CD4-positive, alpha-beta T cell treated with Interferon gamma for 1 hour (primary cell): ENCODE measurements at regions not wholly inside any gene's neighbourhood (a gene's known extent, or its start where the extent isn't known, plus 50 kb on each side); places are given as distances from the start of the nearest gene placed in this dataset.
"Not testable (repeated sequence)": the region's sequence is repeated elsewhere in the genome, so short reads cannot be mapped to it uniquely, and the experiment has no call there.

Experiments used
- DNase-seq: peaks from one replicate; pipeline ENCODE4 v3.0.0-alpha.2; 2020

DNA sequence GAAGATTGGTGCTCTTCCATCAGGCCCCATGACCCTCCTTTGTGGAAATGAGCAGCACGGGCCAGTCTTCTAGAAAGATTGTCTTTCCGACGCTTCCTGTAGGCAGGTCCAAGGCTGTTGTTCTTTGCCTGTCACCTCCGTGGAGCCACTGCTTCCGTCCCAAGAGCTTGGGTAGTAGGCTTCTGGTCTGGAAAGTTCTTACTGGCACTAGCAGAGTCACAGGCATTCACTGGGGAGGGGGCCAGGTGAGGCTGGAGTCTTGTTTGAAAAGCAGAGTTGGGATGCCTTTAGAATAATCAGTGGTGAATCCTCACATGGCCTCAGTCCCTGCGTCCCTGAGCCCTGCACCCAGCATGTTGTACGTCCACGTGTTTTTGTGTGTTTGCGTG, 76.2 kb upstream of the ADPGK start:
- no peak for DNase-seq

GRCh38 chr15:72859017-72859756, 75.6 kb upstream of the ADPGK start:
- DNase-seq: no peak

DNA sequence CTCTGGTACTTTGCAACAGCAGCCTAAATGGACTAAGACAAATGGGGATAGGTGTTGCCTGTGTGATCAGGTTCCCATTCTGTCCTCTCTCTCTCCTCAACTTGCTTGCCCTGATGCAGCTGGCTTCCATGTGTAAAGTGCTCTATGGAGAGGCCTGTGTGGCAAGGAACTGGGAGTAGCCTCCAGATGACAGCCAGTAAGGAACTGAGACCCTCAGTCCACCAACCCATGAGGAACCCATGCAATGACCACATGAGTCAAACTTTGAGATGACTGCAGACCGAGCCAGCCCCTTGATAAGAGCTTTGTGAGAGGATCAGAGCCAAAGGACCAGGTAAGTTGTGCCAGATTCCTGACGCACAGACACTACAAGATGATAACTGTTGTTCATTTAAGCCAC, 74.6 kb upstream of the ADPGK start:
- DNase-seq: no peak

- DNase-seq: no peak
Observed at GRCh38 chr15:72857331-72858063, 73.9 kb upstream of the ADPGK start.

GRCh38 chr15:72856549-72857040, 73.0 kb upstream of the ADPGK start:
- DNase-seq: no peak

GRCh38 chr15:72855791-72856190, 72.2 kb upstream of the ADPGK start:
- DNase-seq: no peak

- DNase-seq: no peak
Observed at GRCh38 chr15:72852273-72852672, 68.7 kb upstream of the ADPGK start.

DNA sequence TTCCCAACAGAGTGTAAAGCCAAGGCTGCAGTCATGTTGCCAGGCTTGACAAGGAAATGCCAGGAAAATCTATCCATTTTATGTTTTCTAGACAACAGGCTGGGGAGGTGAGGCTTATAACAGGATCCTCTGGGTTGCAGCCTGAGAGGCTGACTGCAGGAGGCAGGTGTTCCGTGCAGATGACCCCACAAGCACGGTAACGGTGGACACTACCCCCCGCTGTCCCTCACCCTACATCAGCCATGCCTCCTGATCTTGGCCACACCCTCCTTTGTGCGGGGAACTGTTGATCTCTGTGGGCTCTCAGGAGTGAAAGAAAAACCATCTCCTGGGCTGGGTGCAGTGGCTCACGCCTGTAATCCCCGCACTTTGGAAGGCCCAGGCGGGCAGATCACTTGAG, 68.0 kb upstream of the ADPGK start:
- no peak for DNase-seq

DNA sequence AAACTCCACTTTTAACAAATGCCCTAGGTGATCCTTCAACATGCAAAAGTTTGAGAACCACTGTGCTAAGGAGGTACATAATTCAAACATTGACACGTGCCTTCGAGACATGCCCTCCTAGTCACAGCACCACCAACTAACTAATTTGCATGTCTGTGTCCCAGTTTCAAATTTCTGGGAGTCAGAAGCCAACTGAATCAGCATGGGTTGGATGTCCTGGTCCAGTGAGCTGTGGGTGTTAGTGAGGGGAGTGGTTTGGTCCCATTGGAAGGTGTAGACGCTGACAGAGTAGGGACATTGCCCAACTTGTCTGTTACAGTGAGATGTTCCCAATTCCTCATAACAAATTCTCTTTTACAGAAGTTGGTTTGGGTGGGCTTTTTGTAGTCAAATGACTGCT, 67.3 kb upstream of the ADPGK start:
- no peak for DNase-seq

- DNase-seq: no peak
Observed at GRCh38 chr15:72847806-72848205, 64.2 kb upstream of the ADPGK start.

DNA sequence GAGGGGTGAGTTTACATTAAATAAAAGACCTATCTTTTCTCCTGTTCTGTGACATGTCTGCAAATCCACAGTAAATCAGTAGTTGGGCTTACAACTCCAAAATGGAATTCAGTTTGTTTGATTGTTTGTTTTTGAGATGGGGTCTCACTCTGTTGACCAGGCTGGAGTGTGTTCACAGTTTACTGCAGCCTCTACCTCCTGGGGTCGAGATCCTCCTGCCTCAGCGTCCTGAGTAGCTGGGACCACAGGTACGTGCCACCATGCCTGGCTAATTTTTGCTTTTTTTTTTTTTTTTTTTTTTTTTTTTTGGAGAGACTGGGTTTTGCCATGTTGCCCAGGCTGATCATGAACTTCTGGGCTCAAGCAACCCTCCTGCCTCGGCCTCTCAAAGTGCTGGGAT, 63.5 kb upstream of the ADPGK start:
- DNase-seq: no peak

DNA sequence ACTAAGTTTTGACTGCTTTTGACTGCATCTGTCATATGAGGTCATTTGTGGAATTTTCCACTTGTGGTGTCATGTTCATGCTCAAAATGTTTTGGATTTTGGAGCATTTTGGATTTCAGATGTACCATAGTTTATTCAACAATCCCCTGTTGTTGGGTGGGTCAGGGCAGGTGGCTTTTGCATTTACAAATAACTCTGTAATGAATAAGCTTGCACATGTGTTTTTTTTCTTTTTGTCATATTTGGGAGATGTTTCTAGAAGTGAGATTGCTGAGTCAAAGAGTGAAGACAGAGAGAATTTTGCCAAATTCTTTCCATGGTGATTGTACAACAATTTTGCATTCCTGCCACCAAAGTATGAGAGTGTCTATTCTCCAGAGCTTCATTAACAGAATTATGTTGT, 62.4 kb upstream of the ADPGK start:
- DNase-seq: no peak

GRCh38 chr15:72844067-72844466, 60.5 kb upstream of the ADPGK start:
- no peak for DNase-seq

GRCh38 chr15:72843340-72843739, 59.8 kb upstream of the ADPGK start:
- DNase-seq: not testable (repeated sequence)

DNA sequence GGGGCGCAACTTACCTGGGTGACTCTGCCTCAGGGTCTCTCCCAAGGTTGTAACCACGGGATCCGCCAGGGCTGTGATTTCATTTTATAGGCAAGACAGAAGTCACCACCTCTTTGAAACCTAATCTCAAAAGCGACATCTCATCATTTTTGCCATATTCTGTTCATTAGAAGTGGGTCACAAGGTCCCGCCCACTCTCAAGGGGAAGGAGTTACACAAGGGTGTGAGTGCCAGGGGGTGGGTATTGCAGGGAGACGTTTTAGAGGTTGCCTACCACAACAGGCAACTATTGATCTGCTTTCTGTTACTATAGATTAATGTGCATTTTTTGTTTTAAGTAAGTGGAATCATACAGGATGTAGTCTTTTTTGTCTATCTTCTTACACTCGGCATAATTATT, 56.6 kb upstream of the ADPGK start:
- DNase-seq: no peak

DNA sequence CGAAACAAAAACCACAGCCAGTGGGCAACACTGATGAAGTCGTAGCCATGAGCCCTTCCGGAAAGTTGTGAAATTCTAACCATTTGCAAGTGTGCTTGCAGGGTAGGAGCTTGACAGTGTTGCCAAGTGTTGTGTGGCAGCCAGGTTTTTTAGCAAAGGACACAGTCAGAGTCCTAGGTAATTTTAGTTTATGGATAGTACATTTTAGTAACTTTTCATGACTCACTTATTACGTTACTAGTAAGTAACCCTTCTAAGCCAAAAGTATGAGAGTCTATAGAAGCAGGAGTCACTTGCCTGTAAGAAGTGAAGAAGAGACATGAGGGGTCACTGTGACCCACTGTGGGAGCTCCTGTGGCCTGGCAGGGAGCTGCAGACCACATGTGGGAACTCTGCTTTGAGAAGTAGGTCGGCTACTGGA, 54.8 kb upstream of the ADPGK start:
- DNase-seq: no peak

GRCh38 chr15:72836676-72837330, 53.2 kb upstream of the ADPGK start:
- DNase-seq: no peak

DNA sequence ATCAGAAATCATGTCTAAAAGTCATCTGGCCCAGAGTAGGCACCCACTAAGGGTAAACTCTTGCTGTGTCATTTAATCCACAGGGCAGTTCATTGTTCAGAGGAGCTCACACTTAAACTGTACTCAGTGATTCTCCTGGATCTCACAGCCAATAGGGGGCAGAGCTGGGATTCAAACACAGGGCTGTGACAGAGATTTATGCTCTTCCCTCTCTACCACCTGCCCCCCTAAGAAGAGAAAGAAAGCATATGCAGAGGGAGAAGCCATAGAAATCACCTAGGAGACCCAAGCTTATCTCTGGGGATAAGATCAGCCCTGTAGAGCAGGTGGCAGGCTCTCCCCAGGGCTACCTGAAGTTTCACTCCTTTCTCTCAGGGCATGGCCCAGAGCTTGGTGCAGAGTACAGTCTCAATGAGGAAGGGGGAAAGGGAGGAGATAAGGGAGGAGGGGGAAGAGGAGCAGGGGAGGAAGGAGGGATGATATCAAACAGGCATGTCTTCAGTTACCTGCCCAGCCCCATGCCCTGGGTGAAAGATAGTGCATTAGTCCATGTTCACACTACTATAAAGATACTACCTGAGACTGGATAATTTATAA, 51.8 kb upstream of the ADPGK start:
- no peak for DNase-seq

- DNase-seq: no peak
Observed at GRCh38 chr15:72833561-72833960, 50.0 kb upstream of the ADPGK start.
